NCI-H146 (cell line): ENCODE measurements at regions not wholly inside any gene's neighbourhood (a gene's known extent, or its start where the extent isn't known, plus 50 kb on each side); places are given as distances from the start of the nearest gene placed in this dataset.
A peak's percentile ranks its signal among the peaks of the same experiment; 100 is the strongest.
"Not testable (repeated sequence)": the region's sequence is repeated elsewhere in the genome, so short reads cannot be mapped to it uniquely, and the experiment has no call there.

Experiments used
- DNase-seq: peaks from one replicate; lab custom pipeline; 2025; lab: John Stamatoyannopoulos, UW

GRCh38 chr4:115456231-115456630 lies 342.8 kb upstream of the NDST4 start:
- no peak for DNase-seq

DNA sequence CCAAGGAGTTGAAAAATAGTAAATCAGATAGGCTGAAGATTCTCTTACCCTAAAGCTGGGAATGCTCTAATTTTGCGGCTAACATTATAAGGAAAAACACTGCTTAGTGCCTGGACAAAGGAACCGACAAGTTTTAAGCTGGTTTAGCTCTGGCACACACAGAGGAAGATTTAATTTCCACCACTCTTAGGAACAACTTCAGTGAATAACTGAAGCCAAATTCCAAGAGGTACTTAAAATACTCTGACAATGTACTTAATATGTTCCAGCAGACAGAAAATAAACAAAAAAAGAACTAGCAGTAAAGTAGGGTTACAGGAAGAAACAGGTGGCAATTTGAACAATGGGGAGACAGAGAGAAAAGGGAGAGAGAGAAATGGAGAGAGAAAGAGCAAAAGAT lies 340.8 kb upstream of the NDST4 start:
- DNase-seq: no peak

DNA sequence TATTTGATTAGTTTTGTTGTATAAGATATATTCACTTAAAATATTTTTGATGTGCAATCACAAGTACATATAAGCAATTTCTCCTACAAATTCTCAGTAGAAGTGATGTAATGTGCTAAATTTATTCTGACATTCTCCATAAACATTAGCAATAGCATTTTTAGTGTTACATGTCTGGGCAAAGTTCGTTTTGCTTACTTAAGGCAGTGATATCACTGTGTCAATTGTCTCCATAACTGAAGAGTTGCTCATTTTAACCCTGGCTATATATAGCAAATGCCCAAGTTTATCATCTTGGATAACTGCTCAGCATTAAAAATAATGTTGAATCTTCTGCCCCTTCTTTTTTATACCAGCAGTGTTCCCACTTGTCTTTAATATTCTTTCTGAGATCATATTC lies 340.0 kb upstream of the NDST4 start:
- DNase-seq: no peak

- DNase-seq: not testable (repeated sequence)
These were observed 338.8 kb upstream of the NDST4 start for GRCh38 chr4:115452229-115452628.

DNA sequence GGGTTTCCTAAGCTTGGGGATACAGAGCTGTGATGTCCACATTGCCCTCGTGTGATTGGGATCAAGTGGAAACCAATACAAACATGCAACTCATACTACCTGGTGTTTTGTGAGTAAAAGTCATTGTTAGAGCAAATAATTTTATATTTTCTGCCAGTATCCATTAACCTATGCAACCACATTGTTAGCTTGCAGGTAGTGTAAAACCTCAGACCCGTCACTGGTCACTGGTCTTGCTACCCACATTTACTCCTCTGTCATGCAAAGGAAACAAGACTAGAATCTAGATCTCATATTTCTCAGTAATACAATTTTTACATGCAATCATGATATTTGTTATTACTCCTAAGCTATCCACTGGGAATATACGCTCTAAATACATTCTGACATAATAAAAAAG lies 324.3 kb upstream of the NDST4 start:
- no peak for DNase-seq

DNA sequence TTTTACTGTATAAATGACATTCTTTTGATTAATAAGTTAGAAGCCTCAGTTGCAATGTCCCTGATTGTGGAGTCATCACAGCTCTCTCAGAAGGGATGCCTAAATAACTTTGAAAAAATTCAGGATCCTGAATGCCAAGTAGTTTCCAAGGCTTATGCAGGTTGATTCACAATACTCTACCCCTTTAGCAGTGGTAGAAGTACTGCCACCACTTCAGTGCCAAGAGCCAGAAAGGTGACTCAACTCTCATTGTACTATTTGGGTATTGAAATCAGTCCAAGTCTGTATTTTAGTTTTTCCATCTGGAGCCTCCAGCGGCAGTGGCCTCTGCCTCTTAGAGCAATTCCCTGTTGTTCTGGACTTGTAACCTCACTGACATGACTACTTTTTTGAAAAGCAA lies 320.1 kb upstream of the NDST4 start:
- no peak for DNase-seq

DNA sequence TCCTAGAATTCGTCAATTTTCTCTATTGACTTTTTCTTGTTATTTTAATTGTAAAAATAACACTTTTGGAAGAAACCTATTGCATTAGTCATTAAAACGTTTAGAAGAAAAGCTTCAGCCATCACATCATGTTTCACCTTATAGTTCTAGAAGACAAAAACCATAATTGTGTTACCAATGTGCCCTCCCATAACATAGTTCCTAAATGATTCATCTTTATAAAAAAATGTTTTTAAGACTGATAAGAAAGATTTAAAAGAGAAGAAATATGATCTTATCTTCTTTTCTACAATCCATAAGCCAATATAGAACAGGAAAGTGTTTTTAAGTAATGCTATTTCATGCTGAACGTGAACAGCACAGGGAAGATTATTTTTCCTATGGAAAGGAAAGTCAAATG lies 316.6 kb upstream of the NDST4 start:
- DNase-seq: no peak

GRCh38 chr4:115428455-115428854 lies 315.0 kb upstream of the NDST4 start:
- no peak for DNase-seq

- no peak for DNase-seq
These were observed 311.4 kb upstream of the NDST4 start for GRCh38 chr4:115424852-115425251.

- no peak for DNase-seq
These were observed 305.4 kb upstream of the NDST4 start for GRCh38 chr4:115418635-115419396.

DNA sequence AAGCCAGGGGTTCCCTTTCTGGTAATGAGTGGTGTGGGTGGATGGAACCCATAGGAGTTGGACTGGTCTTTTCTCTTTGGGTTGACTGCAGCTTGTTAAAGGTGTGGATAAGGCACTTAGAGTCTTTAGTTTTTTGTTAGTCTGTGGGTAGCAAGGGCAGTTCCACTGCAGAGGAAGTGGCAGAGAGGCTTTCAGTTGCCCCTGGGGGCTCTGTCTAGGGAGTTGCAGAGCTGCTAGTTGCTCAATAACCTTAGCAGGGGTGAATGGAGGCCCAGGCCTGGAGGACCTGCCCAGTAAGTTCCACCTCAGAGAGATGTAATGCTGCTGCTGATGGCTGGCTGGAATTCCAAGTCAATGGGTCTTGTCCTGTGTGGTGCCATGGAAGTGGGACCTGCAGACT lies 282.6 kb upstream of the NDST4 start:
- no peak for DNase-seq

DNA sequence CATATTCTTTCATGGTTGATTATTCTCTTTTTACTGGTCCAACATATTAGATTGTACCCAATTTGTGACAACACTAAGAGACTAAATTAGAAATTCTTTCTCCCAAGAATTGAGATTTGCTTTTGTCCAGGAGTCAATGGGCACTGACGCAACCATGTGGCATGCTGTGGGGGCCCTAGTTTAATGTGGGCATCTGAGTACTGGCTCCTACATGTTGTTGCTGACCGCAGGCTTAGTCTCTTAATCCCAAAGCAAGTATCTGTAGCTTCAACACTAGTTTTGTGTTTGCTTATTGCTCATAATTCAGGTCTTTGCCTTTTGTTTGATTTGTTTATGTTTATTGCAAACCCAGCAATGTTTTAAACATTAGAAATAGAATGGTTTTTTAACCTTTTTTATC lies 263.4 kb upstream of the NDST4 start:
- DNase-seq: no peak

DNA sequence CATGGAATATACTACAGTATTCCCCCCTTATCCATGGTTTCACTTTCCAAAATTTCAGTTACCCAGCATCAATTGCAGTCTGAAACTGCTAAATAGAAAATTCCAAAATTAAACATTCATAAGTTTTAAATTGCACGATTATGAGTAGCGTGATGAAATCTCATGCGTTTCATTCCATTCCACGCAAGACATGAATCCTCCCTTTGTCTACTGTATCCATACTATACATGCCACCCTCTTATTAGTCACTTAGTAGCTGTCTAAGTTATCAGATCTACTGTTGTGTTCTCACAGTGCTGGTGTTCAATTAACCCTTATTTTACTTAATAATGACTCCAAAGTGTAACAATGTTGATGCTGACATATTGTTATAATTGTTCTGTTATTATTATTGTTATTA lies 261.2 kb upstream of the NDST4 start:
- no peak for DNase-seq

- no peak for DNase-seq
These were observed 257.1 kb upstream of the NDST4 start for GRCh38 chr4:115370490-115370889.

GRCh38 chr4:115370012-115370411 lies 256.6 kb upstream of the NDST4 start:
- DNase-seq: no peak

GRCh38 chr4:115366390-115366789 lies 253.0 kb upstream of the NDST4 start:
- no peak for DNase-seq

DNA sequence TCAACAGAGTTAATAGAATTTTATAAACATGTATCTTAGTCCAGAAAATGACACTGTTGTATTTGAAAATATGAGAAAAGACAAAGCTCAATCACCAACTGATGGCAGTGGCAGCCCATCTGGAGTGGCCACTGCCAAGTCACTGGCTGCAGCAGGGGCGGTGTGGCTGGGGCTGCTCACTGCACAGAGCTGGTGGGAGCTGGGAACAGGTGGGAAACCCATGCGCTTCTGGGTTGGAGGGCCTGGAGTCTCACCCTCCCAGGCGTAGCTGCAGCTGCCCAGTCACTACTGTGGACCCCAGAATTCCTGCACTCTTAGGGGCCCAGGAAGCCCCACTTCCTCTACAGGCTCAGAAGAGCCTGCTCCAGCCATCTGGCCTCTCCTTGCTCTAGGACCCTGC lies 251.8 kb upstream of the NDST4 start:
- DNase-seq: no peak

DNA sequence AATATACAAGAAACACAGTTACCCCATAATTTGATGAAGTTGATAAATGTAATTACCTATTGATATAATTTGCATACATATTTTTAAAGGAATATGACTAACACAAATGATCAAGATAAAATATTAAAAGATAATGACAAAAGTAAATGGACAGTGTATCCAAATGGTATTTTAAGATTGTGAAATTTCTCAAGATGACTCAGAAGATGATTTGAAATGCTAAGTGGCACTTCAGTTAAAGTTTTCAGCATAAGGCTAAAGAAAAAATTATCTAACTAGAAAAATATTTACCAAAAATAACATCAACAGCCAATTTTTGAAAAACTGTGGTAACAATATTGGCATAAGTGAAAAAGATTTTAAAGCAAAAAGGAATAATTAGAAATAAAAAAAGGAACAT lies 248.4 kb upstream of the NDST4 start:
- no peak for DNase-seq

- no peak for DNase-seq
These were observed 247.0 kb upstream of the NDST4 start for GRCh38 chr4:115360431-115360830.

DNA sequence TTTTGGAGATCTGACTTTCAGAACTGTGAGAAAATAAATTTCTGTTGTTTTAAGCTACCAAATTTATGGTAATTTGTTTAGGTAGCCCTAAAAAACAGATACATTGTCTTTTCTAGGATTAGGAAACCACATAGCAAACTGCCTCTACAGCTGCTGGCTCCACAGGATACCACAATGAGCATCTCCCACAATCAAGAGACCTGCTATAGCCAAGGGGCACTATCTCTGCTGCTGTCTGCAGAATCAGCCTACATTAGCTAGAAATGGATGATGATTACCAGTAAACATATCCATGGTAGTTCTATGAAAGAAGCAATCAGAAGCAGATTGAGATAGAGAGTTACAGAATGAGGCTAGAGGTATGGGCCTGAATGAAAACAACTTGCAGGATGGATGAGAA lies 244.4 kb upstream of the NDST4 start:
- DNase-seq: peak; percentile 1

GRCh38 chr4:115356176-115356575 lies 242.8 kb upstream of the NDST4 start:
- no peak for DNase-seq

DNA sequence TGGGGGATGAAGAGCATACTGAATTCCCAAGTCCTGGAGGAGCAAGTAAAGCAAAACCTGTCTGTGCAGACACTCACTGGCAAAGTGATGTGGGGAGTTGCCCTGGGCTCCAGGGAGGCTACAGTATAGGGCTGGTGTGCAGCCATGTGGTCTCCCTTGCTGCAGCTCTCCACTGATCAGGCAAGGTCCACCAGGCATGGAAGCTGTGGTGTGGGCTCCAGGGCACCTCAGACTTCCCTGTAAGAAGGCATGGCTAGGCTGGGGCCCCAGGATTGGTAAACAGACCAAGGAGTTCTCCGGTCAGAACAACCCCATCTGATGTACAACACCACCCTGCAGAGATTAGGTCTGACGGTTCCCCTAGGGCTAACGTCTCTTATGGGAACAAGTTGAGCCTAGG lies 241.9 kb upstream of the NDST4 start:
- no peak for DNase-seq

DNA sequence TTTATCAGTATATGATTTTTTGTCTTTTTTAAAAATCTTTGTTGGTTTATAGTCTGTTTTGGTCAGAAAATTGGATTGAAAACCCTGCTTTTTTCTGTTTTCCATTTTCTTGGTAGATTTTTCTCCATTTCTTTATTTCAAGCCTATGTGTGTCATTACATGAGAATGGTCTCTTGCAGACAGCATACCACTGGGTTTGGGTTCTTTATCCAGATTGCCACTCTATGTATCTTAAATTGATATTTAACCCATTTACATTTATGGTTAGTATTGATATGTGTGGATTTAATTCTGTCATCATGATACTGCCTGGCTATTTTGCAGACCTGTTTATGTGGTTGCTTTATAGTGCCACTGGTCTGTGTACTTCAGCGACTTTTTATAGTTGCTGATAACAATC lies 239.9 kb upstream of the NDST4 start:
- DNase-seq: no peak

GRCh38 chr4:115343171-115343570 lies 229.8 kb upstream of the NDST4 start:
- DNase-seq: no peak
